Stimulated activated naive CD4-positive, alpha-beta T cell treated with Interleukin-2 at 50 U/mL for 16 hours (primary cell): ENCODE measurements at regions not wholly inside any gene's neighbourhood (a gene's known extent, or its start where the extent isn't known, plus 50 kb on each side); places are given as distances from the start of the nearest gene placed in this dataset.

Experiments
- DNase-seq: peaks from one replicate; lab custom pipeline; 2025; lab: John Stamatoyannopoulos, UW

- no peak for DNase-seq
Observed at GRCh38 chr6:19037607-19038006, 650.5 kb downstream of the RNF144B start.

GRCh38 chr6:19039287-19039686 is 652.1 kb downstream of the RNF144B start:
- DNase-seq, result no peak

GRCh38 chr6:19041906-19042305 is 654.8 kb downstream of the RNF144B start:
- no peak for DNase-seq

GRCh38 chr6:19042420-19042819 is 655.3 kb downstream of the RNF144B start:
- no peak for DNase-seq

- no peak for DNase-seq
Observed at GRCh38 chr6:19050765-19051164, 663.6 kb downstream of the RNF144B start.

GRCh38 chr6:19052219-19052618 is 665.1 kb downstream of the RNF144B start:
- no peak for DNase-seq

- no peak for DNase-seq
Observed at GRCh38 chr6:19059102-19059501, 672.0 kb downstream of the RNF144B start.

GRCh38 chr6:19067165-19067564 is 680.0 kb downstream of the RNF144B start:
- DNase-seq, result no peak

GRCh38 chr6:19070520-19070919 is 683.4 kb downstream of the RNF144B start:
- DNase-seq, result no peak

- DNase-seq, result no peak
Observed at GRCh38 chr6:19083801-19084200, 696.7 kb downstream of the RNF144B start.

GRCh38 chr6:19086480-19086879 is 699.3 kb downstream of the RNF144B start:
- DNase-seq, result no peak

GRCh38 chr6:19087296-19087695 is 700.1 kb downstream of the RNF144B start:
- no peak for DNase-seq

- DNase-seq, result no peak
Observed at GRCh38 chr6:19087897-19088296, 700.7 kb downstream of the RNF144B start.

GRCh38 chr6:19100752-19101151 is 713.6 kb downstream of the RNF144B start:
- DNase-seq, result no peak

GRCh38 chr6:19102936-19103335 is 715.8 kb downstream of the RNF144B start:
- no peak for DNase-seq

- no peak for DNase-seq
Observed at GRCh38 chr6:19107468-19107867, 720.3 kb downstream of the RNF144B start.

- DNase-seq, result no peak
Observed at GRCh38 chr6:19121521-19121920, 715.6 kb upstream of the ID4 start.

- DNase-seq, result no peak
Observed at GRCh38 chr6:19127081-19127480, 710.1 kb upstream of the ID4 start.

- no peak for DNase-seq
Observed at GRCh38 chr6:19128701-19129100, 708.5 kb upstream of the ID4 start.

GRCh38 chr6:19135706-19136105 is 701.5 kb upstream of the ID4 start:
- no peak for DNase-seq

- no peak for DNase-seq
Observed at GRCh38 chr6:19137505-19137904, 699.7 kb upstream of the ID4 start.

GRCh38 chr6:19142275-19142674 is 694.9 kb upstream of the ID4 start:
- DNase-seq, result no peak

GRCh38 chr6:19150307-19150706 is 686.9 kb upstream of the ID4 start:
- DNase-seq, result no peak

GRCh38 chr6:19153270-19153980 is 683.7 kb upstream of the ID4 start:
- no peak for DNase-seq

GRCh38 chr6:19153981-19154295 is 683.2 kb upstream of the ID4 start:
- no peak for DNase-seq
